Glutamatergic neuron (in vitro differentiated cells): ENCODE measurements at regions not wholly inside any gene's neighbourhood (a gene's known extent, or its start where the extent isn't known, plus 50 kb on each side); places are given as distances from the start of the nearest gene placed in this dataset.

Source experiments
- DNase-seq: peaks from one replicate; pipeline ENCODE4 v3.0.0; 2022
- H3K27ac Mint-ChIP-seq: one replicate; pipeline ENCODE4 v1.8.0; 2020; ENCODE audit warnings: mild to moderate bottlenecking, mixed read lengths, inconsistent platforms; ENCODE audit not compliant: unreplicated experiment
- H3K27me3 Mint-ChIP-seq: one replicate; pipeline ENCODE4 v1.8.0; 2020; ENCODE audit warnings: mild to moderate bottlenecking, moderate library complexity, mixed read lengths, inconsistent platforms; ENCODE audit not compliant: unreplicated experiment
- H3K36me3 Mint-ChIP-seq: one replicate; pipeline ENCODE4 v1.8.0; 2020; ENCODE audit warnings: mild to moderate bottlenecking, mixed read lengths, inconsistent platforms; ENCODE audit not compliant: unreplicated experiment
- H3K4me1 Mint-ChIP-seq: one replicate; pipeline ENCODE4 v1.8.0; 2020; ENCODE audit warnings: mild to moderate bottlenecking, low read depth, mixed read lengths, inconsistent platforms; ENCODE audit not compliant: unreplicated experiment
- H3K4me3 Mint-ChIP-seq: one replicate; pipeline ENCODE4 v1.8.0; 2020; ENCODE audit warnings: mild to moderate bottlenecking, mixed read lengths, inconsistent platforms; ENCODE audit not compliant: unreplicated experiment
- H3K9me3 Mint-ChIP-seq: one replicate; pipeline ENCODE4 v1.8.0; 2020; ENCODE audit warnings: mild to moderate bottlenecking, moderate library complexity, mixed read lengths, inconsistent platforms; ENCODE audit not compliant: unreplicated experiment
- TF ChIP-seq, protein P1 (sequence below): fragments of 200-600 bp; sonication (generic); IDR thresholded peaks from one replicate; pipeline ENCODE4 v1.5.0; 2021; ENCODE audit not compliant: partially characterized antibody, unreplicated experiment

DNA sequence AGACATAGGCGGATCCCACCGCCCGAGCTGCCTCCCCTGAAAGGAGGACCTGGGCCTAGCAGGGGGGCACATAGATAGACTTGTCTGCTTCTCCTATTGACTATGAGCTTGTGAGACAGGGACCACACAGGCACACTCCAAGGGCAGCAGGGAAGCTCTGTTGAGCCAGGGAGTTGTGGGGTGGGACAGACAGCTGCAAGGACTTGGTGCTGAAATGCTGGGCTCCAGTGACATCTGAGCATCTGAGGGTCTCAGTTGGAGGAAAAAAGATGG, 53.4 kb upstream of the ANO1 start:
- no peaks in the 10 kb centered on the region for H3K9me3 Mint-ChIP-seq
- TF ChIP-seq, protein P1, sequence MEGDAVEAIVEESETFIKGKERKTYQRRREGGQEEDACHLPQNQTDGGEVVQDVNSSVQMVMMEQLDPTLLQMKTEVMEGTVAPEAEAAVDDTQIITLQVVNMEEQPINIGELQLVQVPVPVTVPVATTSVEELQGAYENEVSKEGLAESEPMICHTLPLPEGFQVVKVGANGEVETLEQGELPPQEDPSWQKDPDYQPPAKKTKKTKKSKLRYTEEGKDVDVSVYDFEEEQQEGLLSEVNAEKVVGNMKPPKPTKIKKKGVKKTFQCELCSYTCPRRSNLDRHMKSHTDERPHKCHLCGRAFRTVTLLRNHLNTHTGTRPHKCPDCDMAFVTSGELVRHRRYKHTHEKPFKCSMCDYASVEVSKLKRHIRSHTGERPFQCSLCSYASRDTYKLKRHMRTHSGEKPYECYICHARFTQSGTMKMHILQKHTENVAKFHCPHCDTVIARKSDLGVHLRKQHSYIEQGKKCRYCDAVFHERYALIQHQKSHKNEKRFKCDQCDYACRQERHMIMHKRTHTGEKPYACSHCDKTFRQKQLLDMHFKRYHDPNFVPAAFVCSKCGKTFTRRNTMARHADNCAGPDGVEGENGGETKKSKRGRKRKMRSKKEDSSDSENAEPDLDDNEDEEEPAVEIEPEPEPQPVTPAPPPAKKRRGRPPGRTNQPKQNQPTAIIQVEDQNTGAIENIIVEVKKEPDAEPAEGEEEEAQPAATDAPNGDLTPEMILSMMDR, result no peak
- H3K27ac Mint-ChIP-seq, result no peak overlapping the region
- DNase-seq, result no peak
- H3K4me3 Mint-ChIP-seq, result no peak overlapping the region
- peaks cover 7% of the 10 kb centered on the region for H3K36me3 Mint-ChIP-seq
- H3K27me3 Mint-ChIP-seq, result peaks cover 5% of the 10 kb centered on the region
- H3K4me1 Mint-ChIP-seq, result no peaks in the 10 kb centered on the region

DNA sequence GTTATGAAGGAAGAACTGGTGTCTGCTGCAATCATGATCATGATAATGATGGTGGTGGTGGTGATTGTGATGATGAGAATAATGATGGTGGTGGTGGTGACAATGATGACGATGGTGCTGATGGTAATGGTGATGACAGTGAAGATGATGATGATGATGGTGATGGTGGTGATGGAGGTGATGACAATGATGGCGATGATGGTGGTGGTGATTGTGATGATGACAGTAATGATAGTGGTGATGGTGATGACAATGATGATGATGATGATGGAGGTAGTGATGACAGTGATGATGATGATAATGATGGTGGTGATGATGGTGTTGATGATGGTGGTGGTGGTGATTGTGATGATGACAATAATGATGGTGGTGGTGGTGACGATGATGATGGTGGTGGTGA, 52.8 kb upstream of the ANO1 start:
- Mint-ChIP-seq H3K27me3 (peaks cover 5% of the 10 kb centered on the region), H3K9me3 (no peaks in the 10 kb centered on the region), H3K27ac (no peak overlapping the region), H3K4me3 (no peak overlapping the region), H3K36me3 (peaks cover 7% of the 10 kb centered on the region), H3K4me1 (no peaks in the 10 kb centered on the region)
- DNase-seq, result no peak
- TF ChIP-seq, protein P1, result no peak

DNA sequence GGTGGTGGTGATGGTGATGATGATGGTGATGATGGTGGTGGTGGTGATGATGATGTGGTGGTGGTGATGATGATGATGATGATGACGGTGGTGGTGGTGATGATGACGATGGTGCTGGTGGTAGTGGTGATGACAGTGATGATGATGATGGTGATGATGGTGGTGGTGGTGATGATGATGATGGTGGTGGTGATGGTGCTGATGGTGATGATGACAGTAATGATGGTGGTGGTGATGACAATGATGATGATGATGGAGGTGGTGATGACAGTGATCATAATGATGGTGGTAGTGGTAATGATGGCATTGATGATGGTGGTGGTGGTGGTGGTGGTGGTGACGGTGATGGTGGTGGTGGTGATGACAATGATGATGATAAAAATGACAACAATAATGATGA, 52.1 kb upstream of the ANO1 start:
- DNase-seq, result no peak

DNA sequence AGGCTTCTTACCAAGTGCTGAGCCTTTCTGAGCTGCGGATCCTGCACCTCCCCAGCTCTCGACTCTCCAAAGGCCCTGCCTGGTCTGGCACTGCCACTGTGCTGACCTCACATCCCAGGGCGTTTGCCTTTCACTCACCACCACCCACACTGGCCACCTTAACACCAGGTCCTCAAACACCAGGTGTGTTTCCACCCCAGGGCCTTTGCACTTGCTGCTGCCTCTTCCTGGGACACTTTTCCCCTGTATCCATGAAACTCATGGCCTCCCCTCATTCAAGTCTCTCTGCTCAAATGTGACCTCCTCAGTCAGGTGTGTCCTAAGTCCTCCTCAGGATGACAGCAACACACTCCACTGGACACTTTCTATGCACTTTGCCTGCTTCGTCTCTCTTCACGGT, 51.4 kb upstream of the ANO1 start:
- TF ChIP-seq, protein P1, result no peak
- no peak overlapping the region for H3K27ac Mint-ChIP-seq
- H3K4me1 Mint-ChIP-seq, result no peaks in the 10 kb centered on the region
- no peak for DNase-seq
- no peaks in the 10 kb centered on the region for H3K9me3 Mint-ChIP-seq
- H3K36me3 Mint-ChIP-seq, result peaks cover 7% of the 10 kb centered on the region
- H3K4me3 Mint-ChIP-seq, result no peak overlapping the region
- H3K27me3 Mint-ChIP-seq, result peaks cover 7% of the 10 kb centered on the region

More for the DNA sequence above, 52.1 kb upstream of the ANO1 start:
- H3K27me3 Mint-ChIP-seq, result peaks cover 7% of the 10 kb centered on the region
- no peak overlapping the region for H3K4me3 Mint-ChIP-seq
- TF ChIP-seq, protein P1, result no peak
- H3K9me3 Mint-ChIP-seq, result no peaks in the 10 kb centered on the region
- H3K4me1 Mint-ChIP-seq, result no peaks in the 10 kb centered on the region
- peaks cover 7% of the 10 kb centered on the region for H3K36me3 Mint-ChIP-seq
- no peak overlapping the region for H3K27ac Mint-ChIP-seq

DNA sequence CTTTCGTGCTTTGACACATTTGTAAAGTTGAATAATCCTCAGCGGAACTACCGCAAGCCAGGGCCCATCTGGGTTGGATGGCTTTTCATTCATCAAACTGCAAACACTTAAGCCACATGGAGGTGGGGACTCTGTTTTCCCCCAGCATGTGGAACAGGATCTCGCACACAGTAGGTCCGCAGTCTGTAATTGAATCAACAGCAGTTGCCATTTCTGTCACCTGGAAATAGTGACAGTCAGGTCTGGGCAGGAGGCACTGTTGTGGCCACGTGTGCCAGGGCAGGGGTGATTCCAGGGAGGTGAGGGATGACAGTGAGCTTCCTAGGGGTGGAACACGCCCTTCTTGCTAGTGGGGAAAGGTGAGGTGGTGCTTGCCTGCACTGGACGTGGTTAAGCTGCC, 50.7 kb upstream of the ANO1 start:
- TF ChIP-seq, protein P1, result no peak
- no peaks in the 10 kb centered on the region for H3K9me3 Mint-ChIP-seq
- no peak for DNase-seq

More for the DNA sequence above, 50.7 kb upstream of the ANO1 start:
- Mint-ChIP-seq H3K27ac (no peak overlapping the region), H3K4me1 (no peaks in the 10 kb centered on the region), H3K4me3 (no peak overlapping the region), H3K36me3 (peaks cover 7% of the 10 kb centered on the region), H3K27me3 (peaks cover 7% of the 10 kb centered on the region)
